ENCODE measurements at regions not wholly inside any gene's neighbourhood (a gene's known extent, or its start where the extent isn't known, plus 50 kb on each side); places are given as distances from the start of the nearest gene placed in this dataset.
"Not testable (repeated sequence)": the region's sequence is repeated elsewhere in the genome, so short reads cannot be mapped to it uniquely, and the experiment has no call there.

DNA sequence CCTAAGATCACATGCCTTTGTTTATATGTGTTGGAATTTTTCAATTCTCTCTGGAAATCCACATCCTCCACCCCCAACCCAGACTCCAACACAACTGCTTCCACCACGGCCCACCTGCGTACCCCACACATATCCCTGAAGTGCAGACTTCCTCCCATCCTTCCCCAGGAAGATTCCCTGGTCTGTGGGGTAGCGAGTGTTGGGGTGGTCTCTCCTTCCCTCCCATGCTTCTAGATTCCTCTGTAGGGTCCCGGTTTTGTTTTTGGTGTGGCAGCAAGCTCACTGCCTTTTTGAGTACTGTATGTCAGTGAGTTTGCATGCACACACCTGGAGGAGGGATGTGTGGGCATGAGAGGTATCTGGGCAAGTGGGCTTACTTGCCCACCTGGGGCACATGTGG is 127.6 kb downstream of the MRPL14 start:
- Histone ChIP-seq H3K27me3 (ENCODE audit: insufficient read depth, low read length, poor library complexity, severe bottlenecking) (no peaks in the 10 kb centered on the region), H3K9me2 (replicated peaks; ENCODE audit: low read depth, low read length) (no peaks in the 10 kb centered on the region), H3K4me2 (ENCODE audit: low read depth, low read length, poor library complexity, severe bottlenecking) (peak overlapping the region; percentile 72), H3K4me3 (ENCODE audit: low read length, poor library complexity, severe bottlenecking) (peak overlapping the region; percentile 69), H2AFZ (ENCODE audit: low read length) (no peak overlapping the region), H3F3A (ENCODE audit: low read depth) (no peaks in the 10 kb centered on the region), H4K20me1 (ENCODE audit: insufficient read depth, low read length, poor library complexity, severe bottlenecking) (no peaks in the 10 kb centered on the region), H3K4me1 (ENCODE audit: insufficient read depth, low read length, poor library complexity, severe bottlenecking) (peaks cover 23% of the 10 kb centered on the region), H3K36me3 (ENCODE audit: insufficient read depth, low read length) (no peaks in the 10 kb centered on the region), H3K9me3 (ENCODE audit: insufficient read depth, low read depth, low read length) (no peaks in the 10 kb centered on the region), H3K9ac (ENCODE audit: low read depth, low read length, poor library complexity, severe bottlenecking) (peak overlapping the region; percentile 77), H3K79me2 (ENCODE audit: insufficient read depth, low read length) (no peaks in the 10 kb centered on the region)
- TF ChIP-seq EZH2phosphoT487 (IDR thresholded peaks at IDR 0.05; ENCODE audit: borderline replicate concordance), result no peak
- TF ChIP-seq, protein P1, sequence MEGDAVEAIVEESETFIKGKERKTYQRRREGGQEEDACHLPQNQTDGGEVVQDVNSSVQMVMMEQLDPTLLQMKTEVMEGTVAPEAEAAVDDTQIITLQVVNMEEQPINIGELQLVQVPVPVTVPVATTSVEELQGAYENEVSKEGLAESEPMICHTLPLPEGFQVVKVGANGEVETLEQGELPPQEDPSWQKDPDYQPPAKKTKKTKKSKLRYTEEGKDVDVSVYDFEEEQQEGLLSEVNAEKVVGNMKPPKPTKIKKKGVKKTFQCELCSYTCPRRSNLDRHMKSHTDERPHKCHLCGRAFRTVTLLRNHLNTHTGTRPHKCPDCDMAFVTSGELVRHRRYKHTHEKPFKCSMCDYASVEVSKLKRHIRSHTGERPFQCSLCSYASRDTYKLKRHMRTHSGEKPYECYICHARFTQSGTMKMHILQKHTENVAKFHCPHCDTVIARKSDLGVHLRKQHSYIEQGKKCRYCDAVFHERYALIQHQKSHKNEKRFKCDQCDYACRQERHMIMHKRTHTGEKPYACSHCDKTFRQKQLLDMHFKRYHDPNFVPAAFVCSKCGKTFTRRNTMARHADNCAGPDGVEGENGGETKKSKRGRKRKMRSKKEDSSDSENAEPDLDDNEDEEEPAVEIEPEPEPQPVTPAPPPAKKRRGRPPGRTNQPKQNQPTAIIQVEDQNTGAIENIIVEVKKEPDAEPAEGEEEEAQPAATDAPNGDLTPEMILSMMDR (conservative IDR thresholded peaks at IDR 0.05; ENCODE audit: low read length), result no peak

DNA sequence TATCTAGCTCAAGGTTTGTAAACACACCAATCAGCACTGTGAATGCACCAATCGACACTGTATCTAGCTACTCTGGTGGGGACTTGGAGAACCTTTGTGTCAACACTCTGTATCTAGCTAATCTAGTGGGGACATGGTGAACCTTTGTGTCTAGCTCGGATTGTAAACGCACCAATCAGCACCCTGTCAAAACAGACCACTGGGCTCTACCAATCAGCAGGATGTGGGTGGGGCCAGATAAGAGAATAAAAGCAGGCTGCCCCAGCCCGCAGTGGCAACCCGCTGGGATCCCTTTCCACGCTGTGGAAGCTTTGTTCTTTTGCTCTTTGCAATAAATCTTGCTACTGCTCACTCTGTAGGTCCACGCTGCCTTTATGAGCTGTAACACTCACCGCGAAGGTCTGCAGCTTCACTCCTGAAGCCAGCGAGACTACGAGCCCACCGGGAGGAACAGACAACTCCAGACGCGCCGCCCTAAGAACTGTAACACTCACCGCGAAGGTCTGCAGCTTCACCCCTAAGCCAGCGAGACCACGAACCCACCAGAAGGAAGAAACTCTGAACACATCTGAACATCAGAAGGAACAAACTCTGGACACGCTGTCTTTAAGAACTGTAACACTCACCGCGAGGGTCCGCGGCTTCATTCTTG is 128.5 kb downstream of the MRPL14 start:
- H3K9me3 ChIP-seq (ENCODE audit: insufficient read depth, low read depth, low read length); H3K36me3 ChIP-seq (ENCODE audit: insufficient read depth, low read length); H4K20me1 ChIP-seq (ENCODE audit: insufficient read depth, low read length, poor library complexity, severe bottlenecking); H2AFZ ChIP-seq (ENCODE audit: low read length); H3K4me2 ChIP-seq (ENCODE audit: low read depth, low read length, poor library complexity, severe bottlenecking); H3K79me2 ChIP-seq (ENCODE audit: insufficient read depth, low read length); H3K4me3 ChIP-seq (ENCODE audit: low read length, poor library complexity, severe bottlenecking); H3K9ac ChIP-seq (ENCODE audit: low read depth, low read length, poor library complexity, severe bottlenecking); H3F3A ChIP-seq (ENCODE audit: low read depth); H3K9me2 ChIP-seq (replicated peaks; ENCODE audit: low read depth, low read length); H3K27me3 ChIP-seq (ENCODE audit: insufficient read depth, low read length, poor library complexity, severe bottlenecking): not testable (repeated sequence)
- peaks cover 29% of the 10 kb centered on the region for H3K4me1 ChIP-seq (ENCODE audit: insufficient read depth, low read length, poor library complexity, severe bottlenecking)

- H3K36me3 ChIP-seq (ENCODE audit: insufficient read depth, low read length); H3F3A ChIP-seq (ENCODE audit: low read depth); H3K27me3 ChIP-seq (ENCODE audit: insufficient read depth, low read length, poor library complexity, severe bottlenecking); H3K9me3 ChIP-seq (ENCODE audit: insufficient read depth, low read depth, low read length); H3K79me2 ChIP-seq (ENCODE audit: insufficient read depth, low read length); H3K9ac ChIP-seq (ENCODE audit: low read depth, low read length, poor library complexity, severe bottlenecking); H3K4me3 ChIP-seq (ENCODE audit: low read length, poor library complexity, severe bottlenecking); H3K4me2 ChIP-seq (ENCODE audit: low read depth, low read length, poor library complexity, severe bottlenecking); H2AFZ ChIP-seq (ENCODE audit: low read length); H3K9me2 ChIP-seq (replicated peaks; ENCODE audit: low read depth, low read length); H4K20me1 ChIP-seq (ENCODE audit: insufficient read depth, low read length, poor library complexity, severe bottlenecking): not testable (repeated sequence)
- H3K4me1 ChIP-seq (ENCODE audit: insufficient read depth, low read length, poor library complexity, severe bottlenecking), result peaks cover 29% of the 10 kb centered on the region
Measured at GRCh38 chr6:43997990-43998585, 129.2 kb downstream of the MRPL14 start.

- H3F3A ChIP-seq (ENCODE audit: low read depth), result no peaks in the 10 kb centered on the region
- H3K4me1 ChIP-seq (ENCODE audit: insufficient read depth, low read length, poor library complexity, severe bottlenecking), result peaks cover 29% of the 10 kb centered on the region
- H3K9me3 ChIP-seq (ENCODE audit: insufficient read depth, low read depth, low read length), result no peaks in the 10 kb centered on the region
- no peaks in the 10 kb centered on the region for H3K79me2 ChIP-seq (ENCODE audit: insufficient read depth, low read length)
- no peak overlapping the region for H2AFZ ChIP-seq (ENCODE audit: low read length)
- no peak overlapping the region for H3K9ac ChIP-seq (ENCODE audit: low read depth, low read length, poor library complexity, severe bottlenecking)
- H4K20me1 ChIP-seq (ENCODE audit: insufficient read depth, low read length, poor library complexity, severe bottlenecking), result no peaks in the 10 kb centered on the region
- no peaks in the 10 kb centered on the region for H3K9me2 ChIP-seq (replicated peaks; ENCODE audit: low read depth, low read length)
- TF ChIP-seq, protein P1 (conservative IDR thresholded peaks at IDR 0.05; ENCODE audit: low read length), result no peak
- no peak for TF ChIP-seq EZH2phosphoT487 (IDR thresholded peaks at IDR 0.05; ENCODE audit: borderline replicate concordance)
- no peak overlapping the region for H3K4me3 ChIP-seq (ENCODE audit: low read length, poor library complexity, severe bottlenecking)
- no peaks in the 10 kb centered on the region for H3K36me3 ChIP-seq (ENCODE audit: insufficient read depth, low read length)
- no peak overlapping the region for H3K4me2 ChIP-seq (ENCODE audit: low read depth, low read length, poor library complexity, severe bottlenecking)
- H3K27me3 ChIP-seq (ENCODE audit: insufficient read depth, low read length, poor library complexity, severe bottlenecking), result no peaks in the 10 kb centered on the region
Measured at GRCh38 chr6:43997345-43997677, 129.9 kb downstream of the MRPL14 start.
